ENCODE measurements at regions not wholly inside any gene's neighbourhood (a gene's known extent, or its start where the extent isn't known, plus 50 kb on each side); places are given as distances from the start of the nearest gene placed in this dataset.

DNA sequence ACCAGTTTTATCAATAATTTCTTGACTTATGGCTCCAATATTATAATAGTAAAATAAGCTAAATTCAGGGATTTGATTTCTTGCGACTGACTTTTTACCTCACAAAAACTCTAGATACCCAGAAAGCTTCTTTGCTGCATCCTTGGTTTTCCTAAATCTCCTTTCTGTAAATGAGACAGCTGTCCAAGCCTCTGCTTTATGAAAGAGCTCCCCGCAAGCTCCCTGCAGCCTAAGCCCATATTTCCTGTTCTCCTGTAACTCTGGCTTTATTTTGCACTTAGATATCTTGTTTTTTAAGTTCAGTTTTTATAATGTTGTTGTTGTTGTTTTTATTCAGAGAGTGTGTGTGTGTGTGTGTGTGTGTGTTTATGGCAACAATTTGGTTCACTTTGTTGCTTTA, 361.7 kb upstream of the PKDCC start:
- no peak for DNase-seq (ENCODE audit: low read depth in 2 of 2)

DNA sequence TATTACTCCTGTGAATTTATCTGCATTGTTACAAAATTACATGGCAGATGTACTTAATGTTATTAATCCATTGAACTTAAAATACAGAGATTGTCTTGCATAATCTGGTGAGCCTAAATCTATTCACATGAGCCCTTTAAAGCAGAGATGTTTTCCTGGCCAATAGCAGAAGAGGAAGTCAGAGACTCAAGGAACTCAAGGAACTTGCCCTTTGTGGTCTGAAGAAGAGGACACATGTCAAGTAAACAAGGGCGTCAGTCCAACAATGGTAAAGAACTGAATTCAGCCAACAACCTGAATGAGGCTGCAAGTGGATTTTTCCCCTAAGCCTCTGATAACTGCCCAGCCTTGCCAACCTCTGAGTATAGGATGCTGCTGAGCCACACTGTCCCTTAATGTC, 356.3 kb upstream of the PKDCC start:
- DNase-seq (ENCODE audit: low read depth in 2 of 2), result no peak

DNA sequence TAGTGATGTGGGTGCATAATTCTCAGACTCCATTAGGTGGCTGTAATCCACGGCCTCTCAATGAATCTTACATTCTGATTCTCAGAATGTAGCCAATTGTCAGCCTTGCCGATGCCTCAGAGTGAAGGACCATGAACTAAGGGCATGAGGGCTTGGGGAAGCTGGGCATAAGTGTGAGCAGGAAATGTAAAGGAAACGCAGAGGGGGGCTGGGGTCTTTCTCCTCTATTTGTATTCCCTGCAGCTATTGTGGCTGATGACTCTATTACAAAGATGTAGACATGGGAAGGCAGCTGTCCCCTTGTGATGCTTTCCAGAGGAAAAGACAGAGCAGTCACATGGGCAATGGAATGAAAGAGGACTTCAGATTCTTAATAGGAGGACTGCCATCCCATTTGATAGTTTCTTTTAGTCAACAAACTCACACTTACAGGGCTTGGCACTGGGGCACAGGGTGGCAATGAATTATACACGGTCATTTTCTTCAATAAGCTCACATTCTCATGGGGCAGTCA, 353.2 kb upstream of the PKDCC start:
- no peak for DNase-seq (ENCODE audit: low read depth in 2 of 2)

DNA sequence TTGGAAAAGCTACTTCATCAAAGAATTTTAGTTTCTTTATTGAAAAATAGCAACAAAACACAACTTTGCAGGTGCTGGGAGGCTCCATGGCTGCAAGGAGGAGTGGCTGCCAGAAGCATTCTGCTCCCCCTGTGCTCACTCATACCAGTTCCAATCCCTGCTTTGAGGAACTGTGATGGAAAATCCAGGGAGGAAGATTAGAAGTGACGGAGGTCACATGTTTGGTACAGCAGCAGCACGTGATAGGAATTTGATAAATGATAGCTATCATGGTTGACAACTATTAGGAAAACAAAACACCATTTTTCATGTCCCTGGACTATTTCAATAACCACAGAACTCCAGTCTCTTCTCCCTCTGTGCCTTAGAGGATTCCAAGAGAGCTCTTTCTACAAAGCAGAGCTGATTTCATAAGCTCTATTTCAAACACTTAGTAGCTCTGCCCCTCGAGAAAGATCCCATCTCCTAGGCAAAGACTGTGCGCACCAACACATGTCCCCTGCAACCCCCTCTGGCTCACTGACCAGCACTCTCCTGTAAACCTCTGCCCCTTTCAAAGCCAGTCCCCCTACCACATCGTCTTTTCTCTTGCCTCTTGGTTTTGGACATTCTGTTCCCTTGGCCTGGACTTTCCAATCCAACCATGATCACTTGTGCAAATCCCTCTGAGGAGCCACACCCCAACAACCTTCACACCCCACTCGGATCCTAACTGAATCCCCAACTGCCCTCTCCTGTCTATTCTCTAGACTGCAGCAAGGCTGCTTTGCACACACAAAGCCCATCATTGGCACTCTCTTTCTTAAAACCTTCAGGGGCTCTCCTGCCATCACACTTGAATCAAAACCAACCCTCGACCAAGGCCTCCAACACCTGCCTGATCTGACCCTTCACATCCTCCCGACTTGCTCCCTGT, 352.4 kb upstream of the PKDCC start:
- no peak for DNase-seq (ENCODE audit: low read depth in 2 of 2)

DNA sequence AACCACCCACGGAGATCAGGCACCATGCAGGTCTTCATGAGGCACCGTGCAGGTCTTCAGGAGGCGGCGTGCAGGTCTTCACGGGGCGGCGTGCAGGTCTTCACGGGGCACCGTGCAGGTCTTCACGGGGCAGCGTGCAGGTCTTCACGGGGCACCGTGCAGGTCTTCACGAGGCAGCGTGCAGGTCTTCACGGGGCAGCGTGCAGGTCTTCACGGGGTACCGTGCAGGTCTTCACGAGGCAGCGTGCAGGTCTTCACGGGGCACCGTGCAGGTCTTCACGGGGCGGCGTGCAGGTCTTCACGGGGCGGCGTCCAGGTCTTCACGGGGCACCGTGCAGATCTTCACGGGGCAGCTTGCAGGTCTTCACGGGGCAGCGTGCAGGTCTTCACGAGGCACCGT, 350.4 kb upstream of the PKDCC start:
- no peak for DNase-seq (ENCODE audit: low read depth in 2 of 2)

DNA sequence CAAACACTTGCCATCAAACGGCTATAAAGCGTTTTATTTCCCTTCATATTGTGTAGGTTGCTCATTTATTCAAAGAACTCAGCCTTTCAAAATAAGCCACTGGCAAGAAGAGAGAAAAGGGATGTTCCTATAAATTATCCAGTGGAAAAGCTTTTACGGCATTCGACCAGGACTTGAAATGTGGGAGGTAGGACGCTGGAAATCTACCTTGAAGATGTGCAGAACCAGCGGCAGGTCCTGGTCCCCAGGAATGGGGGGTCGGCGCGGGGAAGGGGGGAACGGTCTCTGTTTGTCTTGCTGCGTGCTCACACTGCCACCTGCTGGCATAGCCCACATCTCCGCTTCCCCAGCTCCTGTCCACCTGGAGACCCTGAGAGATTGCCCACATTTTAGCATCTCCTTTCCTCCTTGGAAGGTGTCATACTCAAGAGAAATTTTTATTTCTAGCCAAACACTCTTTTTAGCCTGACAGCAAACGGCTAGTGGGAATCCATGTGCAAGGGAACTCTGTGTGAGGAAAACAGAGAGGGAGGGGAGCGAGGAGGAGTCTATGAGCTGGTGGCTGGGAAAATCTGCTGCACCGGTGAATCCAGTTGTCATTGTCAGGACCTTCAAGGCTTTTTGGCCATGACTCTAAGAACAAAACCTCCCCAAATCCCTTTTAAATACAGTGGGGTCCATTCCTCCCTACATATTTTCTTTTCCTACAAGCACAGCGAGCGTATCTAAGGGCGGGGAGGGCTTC, 349.0 kb upstream of the PKDCC start:
- DNase-seq (ENCODE audit: low read depth in 2 of 2), result no peak

DNA sequence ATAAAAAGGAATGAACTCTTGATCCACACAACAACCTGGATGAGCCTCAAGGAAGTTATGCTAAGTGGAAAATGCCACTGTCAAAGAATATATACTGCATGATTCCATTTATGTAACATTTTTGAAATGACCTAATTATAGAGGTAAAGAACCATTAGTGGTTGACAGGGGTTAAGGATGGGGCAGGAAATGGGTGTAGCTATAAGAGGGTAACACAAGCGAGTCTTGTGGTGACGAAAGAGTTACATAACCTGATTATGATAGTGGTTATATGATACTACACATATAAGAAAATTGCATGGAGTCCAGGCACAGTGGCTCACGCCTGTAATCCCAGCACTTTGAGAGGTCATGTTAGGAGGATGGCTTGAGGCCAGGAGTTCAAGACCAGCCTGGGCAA, 346.6 kb upstream of the PKDCC start:
- no peak for DNase-seq (ENCODE audit: low read depth in 2 of 2)

DNA sequence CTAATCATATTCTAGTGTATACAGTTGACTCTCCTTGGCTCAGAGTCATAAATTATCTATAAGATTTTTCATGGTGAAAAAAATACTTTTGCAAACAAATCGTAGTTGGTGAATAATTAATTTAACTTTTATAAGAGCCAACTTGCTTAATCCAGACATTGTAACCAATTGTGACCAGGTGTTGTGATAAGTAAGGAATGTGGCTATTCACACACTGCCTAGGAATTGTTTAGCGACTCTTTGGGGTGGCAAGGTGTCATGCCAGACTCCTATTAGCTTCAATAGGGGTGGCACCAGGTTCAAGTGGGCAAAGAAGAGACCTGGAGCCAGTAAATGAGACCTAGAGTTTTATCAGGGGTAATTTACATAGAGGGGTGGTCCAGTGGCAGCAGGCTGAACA, 344.7 kb upstream of the PKDCC start:
- DNase-seq (ENCODE audit: low read depth in 2 of 2), result no peak

DNA sequence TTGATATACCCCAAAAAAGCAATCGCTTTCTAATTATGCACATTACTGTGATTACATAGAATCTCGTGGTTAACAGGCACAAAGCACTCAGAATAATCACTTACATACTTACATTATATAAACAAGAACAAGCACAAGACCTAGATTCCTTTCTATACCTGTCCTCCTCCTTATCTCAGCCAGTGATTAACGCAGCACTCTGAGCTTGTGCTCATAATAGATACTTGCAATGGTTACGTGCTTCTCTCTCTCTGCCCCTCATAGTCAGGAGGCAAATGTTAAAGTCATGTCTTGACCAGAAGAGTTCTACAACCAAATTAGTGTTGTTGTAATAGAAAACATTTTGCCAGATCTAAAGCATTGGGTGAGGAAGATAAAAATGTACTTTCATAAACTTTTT, 342.2 kb upstream of the PKDCC start:
- DNase-seq (ENCODE audit: low read depth in 2 of 2), result no peak

DNA sequence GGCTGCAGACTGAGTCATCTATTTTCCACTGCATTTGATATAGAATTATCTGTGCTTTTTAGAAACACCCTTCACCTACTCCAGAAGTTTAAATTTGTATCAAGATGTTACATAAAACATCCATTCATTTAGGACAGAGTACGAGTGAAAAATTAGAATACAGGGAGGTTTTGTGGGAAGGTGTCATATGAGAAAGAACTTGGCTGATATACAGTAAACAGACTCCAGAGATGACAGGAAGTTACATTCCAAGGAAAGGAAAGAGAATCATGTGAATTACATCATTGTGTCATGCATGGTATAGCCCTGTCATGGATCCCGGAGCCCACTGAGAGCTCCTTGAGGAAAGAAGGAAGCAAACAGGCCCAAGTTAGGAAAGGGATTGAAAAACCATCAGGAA, 341.5 kb upstream of the PKDCC start:
- DNase-seq (ENCODE audit: low read depth in 2 of 2), result no peak

DNA sequence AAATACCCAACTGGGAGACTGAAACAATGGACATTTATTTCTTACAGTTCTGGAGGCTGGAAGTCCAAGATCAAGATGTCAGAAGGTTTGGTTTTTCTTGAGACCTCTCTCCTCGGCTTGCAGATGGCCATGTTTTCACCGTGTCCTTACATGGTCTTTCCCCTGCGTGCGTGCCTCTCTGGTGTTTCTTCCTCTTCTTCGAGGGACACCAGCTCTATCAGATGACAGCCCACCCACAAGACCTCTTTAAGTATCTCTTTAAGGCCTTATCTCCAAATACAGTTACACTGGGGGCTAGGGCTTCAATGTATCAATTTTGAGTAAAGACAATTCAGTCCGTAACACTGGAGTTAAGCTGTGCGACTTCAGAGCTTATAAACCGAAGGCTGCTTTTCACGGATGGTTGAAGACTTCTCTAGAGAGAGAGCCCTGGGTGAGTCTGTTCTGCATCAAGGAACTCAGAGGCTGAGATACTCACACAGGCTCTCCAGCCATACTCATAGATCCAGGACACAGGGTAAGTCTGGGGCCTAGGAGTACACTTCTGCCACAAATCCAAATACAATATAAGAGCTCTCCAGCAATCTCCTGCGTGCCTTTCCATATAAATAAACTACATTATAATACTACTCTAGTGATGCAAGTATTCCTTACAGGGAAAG, 339.9 kb upstream of the PKDCC start:
- DNase-seq (ENCODE audit: low read depth in 2 of 2), result no peak

DNA sequence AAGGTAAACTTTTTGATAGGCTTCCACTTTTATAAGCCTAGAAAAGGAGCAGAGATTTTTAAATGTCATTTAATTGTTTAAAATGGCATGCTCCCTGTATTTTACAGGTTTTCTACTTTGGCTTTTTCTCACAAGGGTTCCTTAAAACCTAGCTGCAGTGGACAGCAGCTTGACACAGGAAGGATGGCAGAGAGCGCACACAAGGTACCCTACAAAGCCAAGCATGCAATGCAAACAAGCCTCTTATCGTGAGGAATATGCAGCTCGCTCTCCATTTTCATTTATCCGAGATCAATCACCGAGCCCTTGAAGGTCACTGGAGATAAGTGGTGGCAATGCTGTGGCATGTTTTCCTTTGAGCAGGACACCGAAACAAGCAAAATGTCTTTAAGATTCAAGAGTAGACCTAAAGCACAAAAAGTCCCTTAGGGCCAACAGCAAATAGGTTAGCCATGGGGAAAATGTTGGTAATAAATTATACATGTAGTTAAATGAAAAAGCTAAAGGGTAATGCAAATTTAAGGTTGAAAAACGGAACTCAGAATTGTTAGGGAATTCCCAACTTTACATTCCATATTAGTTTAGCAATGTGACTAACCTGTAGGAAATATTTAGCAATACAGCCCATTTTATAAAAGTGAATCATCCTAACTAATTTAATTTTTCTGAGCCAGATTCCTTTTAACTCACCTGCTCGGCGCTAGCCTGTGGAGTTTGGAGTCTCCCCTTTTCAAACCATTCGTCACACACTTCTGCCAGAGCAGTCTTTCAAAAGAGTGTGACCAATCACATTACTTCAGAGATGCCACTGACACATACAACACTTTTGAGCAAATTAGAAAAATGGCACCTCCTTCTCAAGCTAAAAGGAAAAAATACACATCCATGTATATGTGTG, 337.9 kb upstream of the PKDCC start:
- DNase-seq (ENCODE audit: low read depth in 2 of 2), result no peak

DNA sequence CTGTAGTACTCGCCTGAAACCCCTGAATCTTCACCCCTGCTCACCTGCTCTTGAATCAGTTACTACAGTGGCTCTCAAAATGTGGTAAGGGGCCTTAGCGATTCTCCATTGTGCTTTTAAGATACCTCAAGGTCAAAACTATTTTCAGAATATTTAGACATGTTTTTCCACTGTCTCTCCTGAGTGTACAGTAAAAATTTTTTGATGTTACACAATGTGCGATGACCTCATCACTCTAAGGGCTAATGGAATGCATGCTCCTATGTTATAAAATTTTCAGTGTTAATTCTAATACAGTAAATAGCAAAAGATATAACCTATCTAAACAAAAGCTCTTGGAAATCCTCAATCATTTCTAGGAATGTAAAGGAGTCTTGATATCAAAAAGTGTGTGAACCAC, 336.9 kb upstream of the PKDCC start:
- DNase-seq (ENCODE audit: low read depth in 2 of 2), result no peak

DNA sequence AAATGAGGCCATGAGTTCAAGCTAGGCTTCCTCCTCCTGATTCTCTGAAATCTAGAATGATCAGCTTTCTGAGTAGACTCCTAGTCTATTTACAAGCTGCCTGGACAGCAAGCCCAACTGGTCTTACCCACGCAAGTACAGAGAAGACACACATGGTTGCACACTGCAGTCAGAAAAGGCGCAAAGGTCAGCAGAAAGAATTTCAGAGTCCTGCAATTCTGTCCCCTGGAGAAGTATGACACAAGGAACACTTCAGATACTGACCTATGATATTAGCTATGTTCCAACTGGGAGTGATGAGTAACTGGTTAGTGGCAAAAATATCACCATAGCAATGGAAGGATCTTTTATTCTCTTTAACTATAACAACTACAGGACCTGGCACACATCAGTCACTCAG, 336.1 kb upstream of the PKDCC start:
- no peak for DNase-seq (ENCODE audit: low read depth in 2 of 2)

DNA sequence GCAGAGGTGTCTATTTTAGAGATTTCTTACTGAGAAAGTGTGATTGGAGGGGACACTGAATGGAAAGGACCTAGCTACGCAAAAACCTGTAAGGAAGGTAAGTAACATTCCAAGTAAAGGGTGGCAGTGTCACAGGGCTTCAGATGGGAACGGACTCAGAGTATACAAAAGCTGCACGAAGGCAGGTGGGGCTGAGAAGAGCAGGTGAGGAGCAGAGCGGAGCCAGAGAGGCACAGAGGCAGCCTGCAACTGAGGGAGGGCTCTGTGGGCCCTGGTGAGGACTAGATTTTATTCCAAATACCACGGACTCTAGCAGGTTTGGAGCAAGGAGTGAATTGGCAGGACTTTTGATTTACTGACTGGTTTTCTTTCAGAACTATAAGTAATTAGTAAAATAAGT, 331.3 kb upstream of the PKDCC start:
- no peak for DNase-seq (ENCODE audit: low read depth in 2 of 2)

DNA sequence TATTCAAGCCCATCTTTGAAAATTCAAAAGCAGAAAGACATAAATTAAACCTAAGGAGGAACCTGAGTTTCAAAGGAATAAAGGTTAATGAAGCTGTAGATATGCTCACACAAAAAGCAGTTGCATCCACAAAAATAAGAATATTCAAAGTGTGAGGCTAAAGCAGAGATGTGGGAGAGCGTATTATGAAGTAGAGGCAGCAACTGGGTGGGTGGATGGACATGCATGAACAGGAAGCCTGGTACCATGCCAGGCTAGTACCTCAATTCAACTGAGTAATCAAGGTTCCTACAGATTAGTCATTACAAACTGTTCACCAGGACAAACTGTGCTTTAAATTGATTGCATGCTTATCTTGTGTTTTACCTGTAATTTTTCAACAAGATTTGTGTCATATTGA, 330.0 kb upstream of the PKDCC start:
- DNase-seq (ENCODE audit: low read depth in 2 of 2), result no peak

DNA sequence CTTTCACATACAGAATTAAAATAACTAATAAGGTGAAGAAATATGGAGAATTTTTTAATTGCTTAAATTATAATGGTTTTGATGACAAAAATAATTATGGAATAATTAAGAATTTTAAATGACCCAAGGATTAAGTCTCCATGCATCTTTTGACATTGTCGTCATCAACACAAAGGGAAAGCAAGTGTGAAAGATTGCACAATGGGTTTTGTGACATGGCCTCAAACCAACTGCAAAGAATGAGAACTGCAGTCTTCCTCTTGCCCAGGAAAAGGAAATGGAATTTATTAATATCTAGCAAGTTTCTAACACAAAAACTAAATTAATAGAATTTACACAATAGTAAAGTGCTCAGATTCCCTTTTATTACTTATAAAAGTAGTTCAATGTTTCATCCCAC, 329.1 kb upstream of the PKDCC start:
- DNase-seq (ENCODE audit: low read depth in 2 of 2), result no peak

DNA sequence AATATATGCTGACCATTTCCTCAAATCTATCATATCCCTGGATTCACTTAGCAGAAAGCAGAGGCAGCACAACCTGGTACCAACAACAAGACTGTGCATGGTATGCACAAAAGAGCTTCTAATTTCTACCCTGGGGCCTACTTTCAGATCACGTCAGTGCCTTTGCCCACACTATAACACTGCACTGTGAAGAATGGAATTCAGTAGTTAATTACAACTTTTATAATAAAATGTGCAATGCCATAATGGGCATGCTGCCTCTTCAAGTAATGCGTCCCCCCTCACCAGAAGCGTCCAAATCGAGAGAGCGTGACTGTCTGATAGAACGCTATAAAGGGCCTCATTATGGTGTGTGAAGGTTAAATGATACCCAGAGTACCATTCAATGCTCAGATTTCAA, 328.1 kb upstream of the PKDCC start:
- DNase-seq (ENCODE audit: low read depth in 2 of 2), result no peak

DNA sequence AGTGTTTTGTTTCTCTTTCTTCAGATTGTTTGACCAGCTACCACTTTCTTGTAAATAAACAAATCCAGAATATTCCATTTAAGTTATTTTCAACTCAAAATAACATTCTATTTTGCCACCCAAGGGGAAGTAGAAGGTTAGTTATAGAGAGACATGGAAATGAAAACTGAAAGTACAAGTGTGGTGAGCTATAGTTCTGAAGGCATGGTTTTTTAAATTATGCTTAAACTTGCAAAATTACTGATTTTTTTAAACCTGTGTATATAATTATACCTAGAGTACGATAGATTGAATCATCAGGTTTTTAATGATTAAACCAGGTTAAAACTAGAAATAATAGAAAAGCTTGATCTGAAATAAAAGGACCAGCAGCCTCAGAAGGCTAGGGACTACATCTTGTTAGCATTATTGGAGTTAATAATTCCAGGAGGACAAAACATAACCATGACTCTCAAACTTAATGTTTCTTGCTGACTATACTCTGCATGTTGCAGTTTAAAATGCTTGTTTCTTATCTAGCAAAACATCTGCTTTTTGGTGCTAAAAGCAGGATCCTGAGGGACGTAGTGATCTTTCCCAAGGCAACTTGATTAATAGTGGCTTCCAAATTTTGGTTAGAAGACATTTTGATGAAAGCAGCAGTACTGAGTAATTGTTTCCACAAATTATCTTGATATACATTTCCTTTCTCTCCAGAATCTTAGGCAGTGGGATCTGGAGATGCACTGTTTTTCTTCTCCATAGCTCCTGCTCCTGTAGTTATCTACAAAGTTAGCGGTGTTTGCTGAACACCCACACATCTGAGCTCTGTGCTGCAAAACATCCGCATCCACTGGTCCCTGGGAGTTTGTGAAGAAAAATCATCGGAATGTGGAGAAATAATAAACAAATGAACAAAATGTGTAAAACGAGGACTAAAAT, 327.2 kb upstream of the PKDCC start:
- DNase-seq (ENCODE audit: low read depth in 2 of 2), result no peak

DNA sequence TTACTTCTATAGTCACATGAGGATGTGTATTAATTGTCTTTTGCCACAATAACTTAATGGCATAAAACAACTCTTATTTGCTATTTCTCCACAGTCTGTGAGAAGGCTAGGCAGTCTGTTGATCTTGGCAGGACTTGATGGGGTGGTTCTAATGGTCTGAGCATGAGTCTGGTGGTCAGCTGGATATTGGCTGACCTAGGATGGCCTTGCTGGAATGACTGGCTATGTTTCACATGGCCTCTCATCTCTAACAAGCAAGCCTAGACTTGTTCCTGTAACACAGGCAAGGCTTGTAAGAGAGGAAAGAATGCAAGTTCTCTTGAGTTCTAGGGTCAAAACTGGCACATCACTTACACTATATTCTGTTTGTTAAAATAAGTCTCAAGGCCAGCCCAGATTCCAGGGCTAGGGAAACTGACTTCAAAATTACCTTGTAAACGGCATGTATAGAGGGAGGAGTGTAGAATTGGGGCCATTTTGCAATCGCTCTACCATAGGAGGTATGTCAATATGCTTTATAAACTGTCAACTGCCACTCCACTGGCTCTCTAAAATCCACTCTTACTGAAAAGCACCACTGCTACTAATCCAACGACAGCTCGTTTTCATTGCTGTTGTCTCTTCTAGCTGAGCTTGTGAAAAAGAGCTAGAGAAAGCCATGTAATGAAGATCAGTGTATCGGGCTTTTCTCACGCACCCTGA, 325.0 kb upstream of the PKDCC start:
- no peak for DNase-seq (ENCODE audit: low read depth in 2 of 2)
